Right lobe of liver (tissue), 4 donors: ENCODE measurements at regions not wholly inside any gene's neighbourhood (a gene's known extent, or its start where the extent isn't known, plus 50 kb on each side); places are given as distances from the start of the nearest gene placed in this dataset.

Source experiments
- CTCF ChIP-seq, 4 donors: fragments of 200-600 bp in 3 of 4; fragments of 450-650 bp in 1 of 4; IDR thresholded peaks; one replicate each; pipeline versions ENCODE4 v1.5.1 to v1.8.0; 2016 to 2022; ENCODE audit warnings: antibody characterized with exemption in 4 of 4, mild to moderate bottlenecking in 2 of 4
- POLR2A ChIP-seq: fragments of 450-650 bp; IDR thresholded peaks from one replicate; pipeline ENCODE4 v1.6.1; 2017; ENCODE audit warnings: antibody characterized with exemption, mild to moderate bottlenecking
- donor health status: DM: no; HTN: no; CAD: no.
- donor health status: DM: no; HTN: no; CAD: no.
- donor health status: DM: no; HTN: yes; CAD: no.

DNA sequence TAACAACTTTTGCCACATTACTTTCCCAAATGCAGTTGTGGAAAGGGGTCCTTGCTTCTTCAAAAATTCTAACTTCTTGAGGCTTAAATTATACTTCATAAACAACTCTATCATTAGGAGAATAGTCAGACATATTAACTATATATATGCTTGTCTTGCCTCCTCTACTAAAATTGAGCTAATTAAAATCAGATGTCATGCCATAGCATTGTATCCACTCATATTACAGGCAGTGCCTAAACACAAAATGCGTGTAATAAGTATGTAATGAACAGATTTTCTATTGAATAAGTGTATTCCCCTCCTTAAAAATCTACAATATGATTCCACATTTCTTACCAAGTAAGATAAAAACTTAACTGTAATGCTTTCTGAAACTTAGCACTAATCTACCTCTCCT lies 204.5 kb downstream of the PLK2 start:
- TF ChIP-seq CTCF (IDR thresholded peaks at IDR 0.05) (no peak), POLR2A (no peak)
